CD1c-positive myeloid dendritic cell (primary cell): ENCODE measurements at regions not wholly inside any gene's neighbourhood (a gene's known extent, or its start where the extent isn't known, plus 50 kb on each side); places are given as distances from the start of the nearest gene placed in this dataset.
A peak's percentile ranks its signal among the peaks of the same experiment; 100 is the strongest.
"Not testable (repeated sequence)": the region's sequence is repeated elsewhere in the genome, so short reads cannot be mapped to it uniquely, and the experiment has no call there.

ENCODE experiments used
- DNase-seq: peaks from one replicate; pipeline ENCODE4 v3.0.0-alpha.2; 2016; ENCODE audit errors: extremely low spot score

GRCh38 chr4:84286048-84286447 is 213.0 kb downstream of the NKX6-1 start:
- DNase-seq, result no peak

- no peak for DNase-seq
Observed at GRCh38 chr4:84279678-84280077, 219.4 kb downstream of the NKX6-1 start.

DNA sequence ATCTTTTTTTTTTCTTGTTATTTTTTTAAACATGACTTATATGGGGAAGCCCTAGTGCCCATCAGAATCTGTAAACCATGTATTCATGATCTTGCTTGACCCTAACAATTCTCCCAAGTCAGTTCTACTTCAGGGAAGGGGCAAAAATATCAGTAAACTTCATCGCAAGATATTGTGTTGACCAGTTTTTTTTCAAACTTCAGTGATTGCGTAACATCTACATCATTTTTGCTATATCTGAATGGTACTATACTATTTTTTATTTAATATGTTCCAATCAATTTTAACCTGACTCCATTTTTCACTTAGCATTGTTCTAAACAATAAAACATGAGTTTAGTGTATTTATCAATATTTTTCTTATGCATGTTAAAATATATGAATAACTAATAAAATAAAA is 221.2 kb downstream of the NKX6-1 start:
- DNase-seq, result no peak

DNA sequence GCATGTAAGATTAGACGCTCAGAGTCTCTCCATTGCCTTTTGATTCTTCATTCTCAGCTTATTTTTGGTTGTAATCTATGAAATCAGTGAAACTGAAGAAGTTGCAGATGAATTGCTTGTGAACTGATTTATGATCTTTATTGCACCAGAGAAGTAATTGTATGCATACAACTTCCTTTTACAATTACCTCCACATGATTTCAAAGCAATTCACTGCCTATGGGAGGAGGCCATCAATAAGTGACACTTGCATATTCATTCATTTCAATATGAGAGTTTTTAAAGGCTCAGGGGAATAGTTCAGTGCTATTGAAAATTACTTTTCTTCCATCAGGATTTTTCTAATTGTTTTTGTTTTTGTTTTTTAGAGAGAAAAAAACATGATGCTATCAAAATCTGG is 222.3 kb downstream of the NKX6-1 start:
- no peak for DNase-seq

GRCh38 chr4:84269536-84270044 is 229.5 kb downstream of the NKX6-1 start:
- no peak for DNase-seq

GRCh38 chr4:84264652-84265051 is 234.4 kb downstream of the NKX6-1 start:
- DNase-seq, result no peak

- DNase-seq, result no peak
Observed at GRCh38 chr4:84263415-84263814, 235.7 kb downstream of the NKX6-1 start.

- no peak for DNase-seq
Observed at GRCh38 chr4:84260495-84260894, 238.6 kb downstream of the NKX6-1 start.

DNA sequence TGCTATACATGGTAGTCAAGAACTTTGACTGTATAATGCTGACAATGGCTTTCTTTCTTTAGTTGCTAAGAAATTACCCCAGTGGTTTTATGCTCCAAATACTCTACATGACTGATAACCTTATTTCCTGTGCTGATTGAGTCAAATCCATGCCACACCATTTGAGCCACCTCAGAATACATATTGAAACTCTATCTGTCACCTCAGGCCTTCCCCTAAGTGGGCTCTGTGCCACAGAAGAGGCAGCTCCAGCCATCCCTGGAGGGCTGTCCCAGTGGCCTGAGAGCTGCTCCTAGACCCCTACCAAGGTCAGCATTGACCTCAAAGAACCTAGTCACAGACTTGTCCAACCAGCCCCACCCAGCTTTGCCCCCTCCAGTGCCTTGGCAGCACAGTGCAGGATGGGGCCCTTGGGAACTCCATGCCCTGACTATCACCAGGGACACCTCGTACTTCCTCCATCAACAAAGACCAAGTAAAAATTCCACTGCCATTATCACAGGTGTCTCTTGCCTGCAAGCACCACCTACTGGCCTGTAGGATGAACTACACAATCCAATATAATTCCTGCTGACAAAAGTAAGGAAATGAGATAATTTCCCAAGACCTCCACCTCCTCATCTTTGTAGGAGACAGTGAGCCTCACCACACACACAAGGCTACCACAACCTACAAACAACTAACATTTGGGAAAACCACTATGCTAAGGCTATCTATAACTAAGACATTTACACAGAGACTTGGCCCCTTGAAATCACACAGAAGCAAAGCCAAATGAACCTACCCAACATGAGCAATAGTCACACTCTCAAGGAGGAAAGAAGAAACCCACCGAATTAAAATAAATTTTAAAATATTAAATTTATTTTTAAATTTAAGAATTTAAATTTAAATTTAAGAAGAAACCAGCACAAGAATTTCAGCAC is 239.9 kb downstream of the NKX6-1 start:
- DNase-seq, result peak; percentile 24

DNA sequence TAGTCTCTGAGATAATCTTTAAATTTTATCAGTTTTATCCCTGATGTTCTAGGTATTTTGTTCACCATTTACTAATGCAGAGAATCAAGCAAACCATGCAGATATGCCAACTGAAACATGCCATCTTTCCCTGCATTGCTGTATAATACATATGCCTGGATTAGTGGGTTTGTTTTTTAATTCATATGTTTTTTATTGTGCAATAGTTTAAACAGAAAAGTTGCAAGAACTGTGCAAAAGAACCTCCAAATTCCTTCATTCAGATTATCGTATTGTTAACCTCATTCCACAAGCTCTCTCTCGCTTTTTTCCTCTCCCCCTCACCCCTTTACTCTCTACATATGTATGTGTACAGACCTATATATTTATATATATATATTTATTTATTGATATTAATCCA is 244.6 kb downstream of the NKX6-1 start:
- no peak for DNase-seq

- DNase-seq, result no peak
Observed at GRCh38 chr4:84249521-84249920, 249.6 kb downstream of the NKX6-1 start.

DNA sequence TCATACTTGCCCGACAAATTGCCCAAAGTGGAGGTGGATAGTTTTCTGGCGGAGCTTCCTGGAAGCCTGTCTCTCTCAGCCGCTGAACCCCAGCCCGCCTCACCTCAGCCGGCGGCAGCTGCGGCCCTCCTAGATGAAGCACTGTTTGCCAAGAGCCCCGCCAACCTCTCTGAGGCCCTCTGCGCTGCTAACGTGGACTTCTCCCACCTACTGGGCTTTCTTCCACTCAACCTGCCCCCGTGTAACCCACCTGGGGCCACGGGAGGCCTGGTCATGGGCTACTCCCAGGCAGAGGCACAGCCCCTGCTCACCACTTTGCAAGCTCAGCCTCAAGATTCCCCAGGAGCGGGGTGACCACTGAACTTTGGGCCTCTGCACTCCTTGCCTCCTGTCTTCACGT is 254.1 kb downstream of the NKX6-1 start:
- not testable (repeated sequence) for DNase-seq

DNA sequence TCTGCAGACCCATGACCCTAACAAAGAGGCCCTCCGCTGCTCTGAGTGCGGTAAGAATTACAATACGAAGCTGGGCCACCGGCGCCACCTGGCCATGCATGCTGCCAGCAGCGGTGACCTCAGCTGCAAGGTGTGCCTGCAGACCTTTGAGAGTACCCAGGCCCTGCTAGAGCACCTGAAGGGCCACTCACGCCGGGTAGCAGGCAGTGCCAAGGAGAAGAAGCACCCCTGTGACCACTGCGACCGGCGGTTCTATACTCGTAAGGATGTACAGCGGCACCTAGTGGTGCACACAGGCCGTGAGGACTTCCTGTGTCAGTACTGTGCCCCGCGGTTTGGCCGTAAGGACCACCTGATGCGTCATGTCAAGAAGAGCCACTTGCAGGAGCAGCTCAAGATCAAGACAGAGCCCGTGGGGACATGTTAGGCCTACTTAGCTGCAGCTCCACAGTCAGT is 254.7 kb downstream of the NKX6-1 start:
- DNase-seq, result not testable (repeated sequence)

DNA sequence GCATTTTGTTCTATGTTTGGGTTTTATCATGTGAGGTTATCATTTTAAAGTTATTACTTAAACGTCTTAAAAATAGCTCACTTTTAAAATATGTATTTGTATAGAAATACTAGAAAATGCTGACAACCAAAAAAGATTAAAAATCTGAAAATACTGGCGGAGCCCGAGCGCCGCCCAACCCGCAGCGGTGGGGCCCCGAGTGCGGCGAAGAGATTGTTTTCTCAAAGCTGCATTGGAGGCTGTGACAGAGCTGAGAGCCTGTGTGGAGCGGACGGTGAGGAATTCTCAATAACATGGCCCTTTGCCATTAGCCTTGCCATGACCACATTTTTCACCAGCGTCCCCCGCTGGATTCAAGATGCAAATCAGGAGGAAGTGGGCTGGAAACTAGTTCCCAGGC is 255.4 kb downstream of the NKX6-1 start:
- no peak for DNase-seq

GRCh38 chr4:84239278-84239845 is 259.7 kb downstream of the NKX6-1 start:
- no peak for DNase-seq

GRCh38 chr4:84238247-84239090 is 260.6 kb downstream of the NKX6-1 start:
- no peak for DNase-seq

DNA sequence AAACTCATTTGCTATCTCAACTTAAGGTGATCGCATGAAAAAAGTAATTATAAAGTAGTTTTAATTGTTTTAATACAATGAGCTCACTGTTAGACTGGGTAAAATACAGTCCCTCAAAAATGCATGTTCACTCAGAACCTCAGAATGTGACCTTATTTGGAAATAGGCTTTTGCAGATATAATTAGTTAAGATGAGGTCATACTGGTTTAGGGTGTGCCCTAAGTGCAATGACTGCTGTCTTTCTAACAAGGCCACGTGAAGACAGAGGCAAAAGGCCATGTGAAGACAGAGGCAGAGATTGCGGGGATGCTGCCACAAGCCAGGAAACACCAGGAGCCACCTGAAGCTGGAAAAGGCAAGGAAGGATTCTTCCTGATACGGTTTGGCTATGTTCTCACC is 262.1 kb downstream of the NKX6-1 start:
- DNase-seq, result no peak

DNA sequence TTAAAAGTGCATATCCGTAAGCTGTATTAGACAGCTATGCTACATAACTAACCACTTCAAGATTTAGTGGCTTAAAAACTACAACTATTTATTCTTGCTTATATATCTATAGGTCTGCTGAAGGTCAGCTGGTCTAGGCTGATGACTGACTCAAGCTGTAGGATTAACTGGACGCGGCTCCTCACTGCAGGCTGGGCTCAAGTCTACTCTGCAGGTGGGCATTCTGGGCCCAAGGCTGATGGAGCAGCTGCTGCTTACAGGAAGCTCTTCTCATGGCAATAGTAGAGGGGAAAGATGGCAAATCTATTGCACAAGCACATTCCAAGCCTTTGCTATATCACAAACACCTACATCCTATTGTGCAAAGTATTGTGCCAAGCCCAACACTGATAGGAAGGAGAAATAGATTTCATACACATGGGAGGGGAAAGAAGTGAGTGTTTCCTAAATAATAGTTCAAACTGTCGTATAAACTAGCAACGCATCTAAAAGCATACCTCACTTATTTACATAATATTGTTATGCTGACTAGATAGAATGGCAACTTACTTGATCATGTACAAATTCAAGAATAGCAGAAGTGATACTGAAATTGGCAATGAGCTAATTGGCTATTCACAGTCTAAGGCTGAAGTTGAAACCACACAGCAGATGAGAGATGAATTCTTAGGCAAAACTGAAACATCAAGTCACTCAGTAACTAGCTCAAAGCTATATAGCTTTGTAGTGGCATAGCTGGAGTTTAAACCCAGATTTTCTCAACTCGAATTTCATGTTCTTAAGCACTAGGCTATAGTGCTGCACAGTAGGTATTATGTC is 263.8 kb downstream of the NKX6-1 start:
- DNase-seq, result no peak

GRCh38 chr4:84232309-84233095 is 266.6 kb downstream of the NKX6-1 start:
- DNase-seq, result no peak

DNA sequence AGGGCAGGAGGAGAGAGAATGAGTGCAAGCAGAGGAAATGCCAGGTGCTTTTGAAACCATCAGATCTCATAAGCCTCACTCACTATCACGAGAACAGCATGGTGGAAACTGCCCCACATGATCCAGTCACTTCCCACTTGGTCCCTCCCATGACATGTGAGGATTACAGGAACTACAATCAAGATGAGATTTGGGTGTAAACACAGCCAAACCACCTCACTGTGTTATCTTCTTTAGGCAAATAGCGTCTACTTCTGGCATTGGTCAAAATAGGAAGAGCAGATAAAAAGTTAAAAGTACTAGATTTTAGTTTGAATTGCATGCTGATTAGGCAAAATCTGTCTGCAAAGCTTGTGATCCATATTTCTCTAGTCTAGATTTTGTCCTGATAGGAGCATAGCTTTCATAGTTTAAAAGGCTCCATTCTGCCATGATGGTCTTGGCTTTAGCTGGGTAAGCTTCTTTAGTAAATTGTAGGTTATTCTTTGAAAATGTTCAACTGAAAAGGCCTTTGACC is 267.5 kb downstream of the NKX6-1 start:
- DNase-seq, result no peak
